HG03442 (cell line): ENCODE measurements at regions not wholly inside any gene's neighbourhood (a gene's known extent, or its start where the extent isn't known, plus 50 kb on each side); places are given as distances from the start of the nearest gene placed in this dataset.

Experiments used
- ATAC-seq: cut with Tn5 transposase; IDR thresholded peaks from one replicate; pipeline ENCODE4 v1.9.1; 2021; ENCODE audit warnings: mild to moderate bottlenecking, moderate library complexity; ENCODE audit not compliant: unreplicated experiment

DNA sequence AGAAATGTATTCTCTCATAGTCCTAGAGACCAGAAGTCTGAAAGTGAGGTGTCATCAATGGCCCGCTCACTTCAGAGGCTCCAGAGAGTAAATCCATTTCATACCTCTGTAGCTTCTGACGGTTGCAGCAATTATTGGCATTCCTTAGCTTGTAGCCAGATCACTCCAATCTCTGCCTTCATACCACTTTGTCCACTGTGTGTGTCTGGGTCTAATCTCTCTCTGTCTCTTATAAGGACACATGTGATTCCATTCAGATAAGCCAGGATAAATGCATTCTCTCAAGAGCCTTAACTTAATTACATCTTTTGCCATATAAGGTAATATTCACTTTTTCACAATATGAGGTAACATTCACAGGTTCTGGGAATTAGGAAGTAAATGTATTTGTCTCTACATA lies 365.7 kb downstream of the GXYLT1 start:
- no peak for ATAC-seq

DNA sequence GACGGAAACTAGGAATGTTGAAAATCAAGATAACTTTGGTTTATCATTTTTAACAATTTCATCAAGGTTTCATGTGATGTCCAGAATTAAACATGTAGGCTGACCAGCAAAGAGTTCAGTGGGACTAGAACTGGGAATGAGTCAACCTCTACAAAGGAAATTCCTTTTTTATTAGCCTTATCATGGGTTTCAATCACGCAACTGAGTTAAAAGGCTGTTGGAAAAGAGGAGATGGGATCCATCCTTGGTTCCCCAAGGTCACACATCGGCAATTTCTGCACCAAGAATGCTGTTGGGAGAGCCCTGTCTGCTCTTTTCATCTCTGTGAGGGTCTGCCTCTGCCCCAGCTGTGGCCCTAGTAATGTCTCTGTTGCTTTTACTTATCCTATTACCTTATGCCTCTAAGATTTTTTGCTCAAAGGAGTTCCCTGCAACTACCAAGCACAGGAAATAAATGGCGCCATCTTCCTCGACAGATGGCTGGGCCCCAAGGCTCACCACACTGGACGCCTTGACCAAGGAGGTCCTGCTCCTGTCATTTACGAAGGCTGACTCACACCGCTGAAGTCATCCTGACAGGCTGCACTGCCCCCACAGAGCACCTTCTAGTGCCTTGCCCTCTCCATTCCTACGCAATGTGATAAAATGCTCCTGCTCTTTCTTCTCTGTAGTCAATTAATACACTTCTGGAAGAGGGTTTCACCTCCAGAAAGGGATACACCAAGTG lies 367.4 kb downstream of the GXYLT1 start:
- no peak for ATAC-seq

DNA sequence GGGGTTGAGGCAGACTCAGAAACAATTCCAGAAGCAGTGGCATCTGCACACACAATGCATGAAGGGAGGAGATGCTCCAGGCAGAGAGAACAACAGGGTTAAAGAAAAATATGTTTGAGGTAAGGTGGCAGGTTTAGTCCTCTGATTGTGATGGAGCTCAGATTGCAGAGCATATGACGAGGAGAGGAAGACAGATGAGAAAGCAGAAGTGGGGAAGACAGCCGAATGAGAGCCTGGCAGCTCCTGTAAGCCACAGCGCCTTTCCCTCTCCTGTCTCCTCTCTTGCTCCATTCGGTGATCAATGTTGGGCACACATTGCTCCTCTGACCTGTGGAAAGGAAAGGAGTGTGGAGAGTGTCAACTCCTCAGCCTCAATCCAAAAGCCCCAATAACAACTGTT lies 372.2 kb downstream of the GXYLT1 start:
- ATAC-seq, result no peak

DNA sequence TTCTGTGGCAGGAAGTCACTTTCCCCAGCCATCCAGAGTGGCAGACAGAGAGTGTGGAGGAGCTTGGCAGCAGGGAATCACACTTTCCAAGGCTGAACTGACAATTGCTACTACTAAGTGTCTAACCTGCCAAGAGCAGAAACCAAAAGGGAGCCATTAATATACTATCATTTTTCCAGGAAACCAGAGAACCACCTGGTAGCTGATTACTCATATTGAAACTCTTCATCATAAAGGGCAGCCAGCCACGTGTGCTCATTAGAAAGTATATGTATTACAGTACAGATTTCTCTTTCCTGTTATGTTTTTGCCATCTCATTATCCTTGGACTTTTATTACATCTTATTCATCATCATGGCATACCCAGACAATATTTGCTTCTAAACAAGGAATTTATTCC lies 374.9 kb downstream of the GXYLT1 start:
- ATAC-seq, result peak; percentile 72

DNA sequence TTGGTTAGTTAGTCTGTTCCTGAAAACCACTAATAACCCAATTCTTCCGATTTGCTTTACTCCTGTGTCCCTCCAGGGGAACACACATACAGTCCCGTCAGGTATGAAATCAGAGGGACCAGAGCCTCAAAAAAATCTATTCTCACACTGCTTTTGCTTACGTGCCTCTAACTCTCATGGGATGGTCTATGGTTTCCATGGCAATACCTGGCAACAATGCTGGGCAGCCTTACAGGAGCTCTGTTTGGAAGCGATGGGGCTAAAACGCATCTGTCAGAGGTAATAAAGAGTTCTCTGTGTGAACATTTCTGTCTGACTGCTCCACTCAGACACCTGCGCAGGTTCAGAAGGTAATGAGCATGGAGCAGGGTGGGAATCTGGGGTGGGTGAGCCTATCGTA lies 376.2 kb downstream of the GXYLT1 start:
- no peak for ATAC-seq

DNA sequence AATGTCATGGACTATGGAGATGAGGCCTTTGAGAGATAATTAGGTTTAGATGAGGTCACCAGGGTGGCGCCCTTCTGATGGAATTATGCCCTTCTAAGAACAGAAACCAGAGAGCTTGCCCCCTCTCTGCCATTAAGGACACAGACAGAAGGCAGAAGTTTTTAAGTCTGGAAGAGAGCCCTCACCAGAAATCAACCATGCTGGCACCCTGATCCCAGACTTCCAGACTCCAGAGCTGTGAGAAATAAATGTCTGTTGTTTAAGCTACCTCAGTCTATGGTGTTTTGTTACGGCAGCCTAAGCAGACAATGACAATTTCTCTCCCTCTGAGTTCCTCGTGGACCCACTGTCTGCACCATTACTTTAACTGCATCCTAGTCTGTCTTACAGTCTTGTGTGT lies 382.0 kb downstream of the GXYLT1 start:
- no peak for ATAC-seq

DNA sequence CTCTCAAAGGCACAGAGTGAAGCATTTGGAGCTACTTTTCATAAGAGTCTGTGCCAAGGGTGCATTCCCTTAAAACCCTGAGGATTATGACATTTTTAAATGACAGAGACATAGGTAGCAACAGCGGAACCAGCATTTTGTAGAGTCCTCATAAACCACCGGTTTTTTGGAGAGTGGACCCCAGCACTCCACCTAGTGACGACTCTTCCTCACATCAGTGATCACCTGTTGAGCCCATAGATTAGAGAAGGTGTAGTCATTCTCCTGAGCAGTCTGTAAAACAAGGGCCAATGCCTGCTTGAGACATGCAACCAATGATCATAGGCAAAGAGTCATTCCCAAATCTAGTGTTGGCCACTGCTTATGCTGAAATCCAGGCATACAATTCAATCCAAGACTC lies 399.1 kb downstream of the GXYLT1 start:
- ATAC-seq, result no peak

DNA sequence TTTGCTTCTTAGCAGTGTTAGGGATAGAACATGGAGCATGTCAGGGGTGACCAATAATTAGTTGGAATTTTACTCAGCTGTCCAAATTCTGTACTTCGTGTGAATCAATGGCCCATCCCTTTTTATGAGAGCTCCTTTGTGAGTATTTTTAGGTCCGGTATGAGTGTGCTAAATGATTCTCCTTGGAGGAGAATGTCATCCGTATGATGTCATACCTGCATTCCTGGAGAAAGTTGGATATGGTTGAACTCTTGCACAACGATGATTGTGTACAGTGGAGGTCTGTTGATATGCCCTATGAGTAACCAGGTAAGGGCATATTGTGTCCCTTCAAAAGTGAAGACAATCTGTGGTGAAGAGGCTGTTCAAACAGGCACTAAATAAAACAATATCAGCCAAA lies 400.8 kb downstream of the GXYLT1 start:
- no peak for ATAC-seq

DNA sequence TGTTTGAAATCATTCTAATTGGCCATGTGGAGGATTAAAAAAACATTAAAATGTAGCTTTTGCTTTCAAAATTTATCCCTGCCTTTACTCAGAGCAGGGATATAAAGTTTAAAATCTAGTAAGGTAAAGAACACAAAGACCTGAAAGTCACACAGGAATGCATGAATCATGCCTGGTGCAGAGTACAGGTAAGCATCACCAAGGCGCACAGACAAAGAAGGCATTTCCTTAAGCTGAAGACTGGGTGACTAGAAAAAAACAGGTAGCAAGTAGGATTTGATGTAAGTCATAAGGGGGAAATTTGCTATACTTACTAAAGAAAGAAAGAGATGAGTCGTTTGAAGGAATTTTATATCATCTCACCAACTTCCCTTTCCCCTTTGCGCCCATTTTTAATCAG lies 405.6 kb downstream of the GXYLT1 start:
- ATAC-seq, result no peak

DNA sequence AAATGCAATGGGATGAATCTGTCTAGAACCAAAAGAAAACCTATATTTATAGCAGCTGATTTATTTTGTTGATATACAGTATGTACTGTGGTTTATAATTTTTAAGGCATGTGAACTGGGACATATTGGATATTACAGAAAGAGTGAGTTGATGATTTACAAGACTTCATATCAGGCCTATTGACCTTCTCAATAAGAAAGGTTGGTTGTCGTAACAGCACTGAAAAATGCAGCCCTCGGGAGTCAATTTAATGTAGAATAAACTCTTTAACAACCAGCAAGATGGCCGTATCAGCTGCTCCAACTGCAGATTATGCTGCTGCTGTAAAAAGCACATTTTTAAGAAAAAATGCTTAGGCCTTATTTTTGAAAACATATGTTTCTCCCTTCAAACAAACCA lies 407.3 kb downstream of the GXYLT1 start:
- ATAC-seq, result no peak

DNA sequence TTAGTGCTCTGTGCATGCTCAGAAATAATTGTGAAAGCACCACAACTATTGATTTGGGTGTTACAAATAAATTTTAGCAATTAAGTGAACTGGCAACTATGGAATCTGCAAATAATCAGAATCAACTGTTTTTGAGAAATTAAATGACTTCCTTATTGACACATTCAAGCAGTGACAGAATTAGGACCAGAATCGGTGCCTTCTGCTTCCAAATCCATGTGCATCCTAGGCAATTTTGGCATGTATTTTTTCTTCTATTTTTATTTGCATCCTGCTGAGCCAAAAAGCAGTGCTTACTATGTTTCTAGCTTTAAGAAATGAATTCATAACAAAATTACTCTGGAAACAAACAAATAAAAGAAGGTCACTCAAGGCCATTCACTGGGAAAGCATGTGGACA lies 408.2 kb downstream of the GXYLT1 start:
- no peak for ATAC-seq

DNA sequence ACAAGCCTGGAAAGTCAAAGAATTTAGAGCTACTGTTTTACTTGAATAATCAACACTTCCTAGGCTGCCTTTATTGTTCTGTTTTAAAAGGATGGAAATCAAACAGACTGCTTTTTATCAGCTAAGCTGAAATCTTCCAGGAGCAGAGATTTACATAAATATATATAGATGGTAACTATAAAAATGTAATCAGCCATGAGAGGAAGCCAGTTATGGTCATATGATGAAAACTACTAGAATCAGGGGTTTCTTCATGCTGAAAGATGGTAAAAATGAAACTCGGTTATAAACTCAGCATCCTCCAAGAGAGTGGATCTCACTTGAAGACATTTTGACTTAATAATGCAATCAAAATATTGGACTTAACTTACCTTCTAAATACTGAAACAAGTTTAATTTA lies 413.0 kb downstream of the GXYLT1 start:
- ATAC-seq, result no peak

DNA sequence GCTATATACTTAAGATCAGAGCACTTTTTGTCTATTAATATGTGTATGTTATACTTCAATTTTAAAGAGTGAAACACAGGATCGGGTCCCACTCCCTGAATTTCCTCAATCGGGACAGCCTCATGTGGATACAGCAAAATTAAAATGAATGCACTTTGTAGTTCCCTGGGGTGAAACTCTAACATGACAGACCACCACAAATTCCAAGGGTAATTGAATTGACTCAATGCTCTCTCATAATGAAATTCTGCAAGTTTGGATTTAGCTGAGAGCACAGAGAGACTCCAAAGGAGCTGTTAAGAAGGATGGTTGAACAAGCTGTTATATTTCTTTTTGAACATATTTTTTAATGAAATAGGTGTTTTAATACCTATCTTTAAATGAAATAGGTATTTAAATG lies 413.6 kb downstream of the GXYLT1 start:
- no peak for ATAC-seq

DNA sequence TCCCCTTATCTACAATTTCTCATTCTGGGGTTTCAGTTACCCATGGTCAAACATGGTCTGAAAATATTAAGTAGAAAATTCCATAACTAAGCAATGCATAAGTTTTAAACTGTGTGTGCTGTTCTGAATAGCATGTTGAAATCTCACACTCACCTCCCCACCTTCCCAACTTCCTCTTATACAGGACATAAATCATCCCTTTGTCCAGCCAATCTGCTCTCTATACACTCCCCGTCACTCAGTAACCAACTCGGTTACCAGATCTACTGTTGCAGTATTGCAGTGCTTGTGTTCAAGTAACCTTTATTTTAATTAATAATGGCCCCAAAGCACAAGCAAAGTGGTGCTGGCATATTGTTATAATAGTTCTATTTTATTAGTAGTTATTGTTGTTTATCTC lies 420.5 kb downstream of the GXYLT1 start:
- ATAC-seq, result no peak

DNA sequence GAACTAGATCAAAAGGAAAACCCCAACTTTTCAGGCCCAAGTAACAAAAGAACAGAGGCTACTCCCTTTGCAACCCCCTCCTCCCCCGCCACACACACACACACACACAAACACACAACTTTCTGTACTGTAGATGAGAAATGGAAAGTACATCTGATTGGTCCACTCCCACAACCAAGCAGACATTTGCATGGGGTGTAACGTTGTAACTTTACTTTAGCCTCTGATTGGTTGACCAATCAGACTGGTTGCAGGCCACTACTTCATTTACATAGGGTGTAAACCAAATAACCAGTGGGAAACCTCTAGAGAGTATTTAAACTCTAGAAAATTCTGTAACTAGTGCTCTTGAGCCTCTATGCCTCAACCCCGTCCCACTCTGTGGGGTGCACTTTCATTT lies 425.5 kb downstream of the GXYLT1 start:
- ATAC-seq, result no peak

DNA sequence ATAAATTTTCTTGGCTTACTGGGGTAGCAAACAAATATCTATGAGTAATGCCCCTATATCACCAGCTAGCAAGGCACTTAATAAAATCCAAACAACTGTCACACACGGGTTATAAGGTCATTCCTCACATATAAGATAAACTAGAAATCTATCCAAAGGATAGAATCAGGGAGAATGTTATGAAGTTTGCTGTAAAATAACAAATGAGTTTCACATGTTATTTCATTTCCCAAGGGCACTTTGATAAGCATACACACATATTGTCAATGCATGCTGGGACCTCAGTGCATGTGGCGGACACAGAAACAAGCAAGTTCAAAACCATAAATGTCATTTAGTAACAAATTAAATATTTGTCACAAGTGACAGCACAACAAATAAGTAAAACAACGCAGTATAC lies 429.4 kb downstream of the GXYLT1 start:
- no peak for ATAC-seq

DNA sequence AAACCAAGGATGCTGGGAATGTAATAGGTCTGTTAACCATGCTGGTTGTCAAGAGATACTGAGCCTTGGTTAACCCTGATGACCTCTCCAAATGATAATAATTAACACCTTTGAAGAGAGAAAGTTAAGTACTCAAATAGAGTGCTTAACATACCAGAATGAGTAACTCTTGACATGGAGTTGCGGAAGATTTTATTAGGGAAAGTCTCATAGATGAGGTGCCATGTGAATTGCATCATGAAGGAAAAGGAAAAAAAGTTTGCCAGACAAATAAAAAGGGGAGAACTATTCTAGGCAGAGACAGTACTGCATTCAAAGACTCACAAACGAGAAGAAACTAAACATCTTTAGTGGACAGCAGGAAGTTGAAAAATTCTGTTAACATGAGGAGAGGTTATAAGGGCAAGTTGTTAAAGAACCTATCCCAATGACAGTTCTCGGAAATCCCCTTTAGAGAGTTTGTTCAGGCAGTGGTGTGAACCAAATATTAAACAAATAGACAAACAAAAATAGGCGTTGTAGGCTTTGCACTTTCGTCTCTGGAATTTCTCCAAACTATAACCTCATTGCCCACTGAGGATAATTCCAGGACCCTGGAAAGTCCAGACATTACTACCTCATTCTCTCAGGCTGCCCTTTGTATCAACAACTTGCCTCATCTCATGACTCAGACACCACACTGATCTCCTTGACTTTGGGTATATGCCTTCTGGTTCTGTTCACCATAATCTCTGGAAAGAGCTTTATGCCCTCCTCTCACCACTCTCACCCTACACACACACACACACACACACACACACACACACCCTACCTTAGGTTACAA lies 435.0 kb downstream of the GXYLT1 start:
- ATAC-seq, result no peak

DNA sequence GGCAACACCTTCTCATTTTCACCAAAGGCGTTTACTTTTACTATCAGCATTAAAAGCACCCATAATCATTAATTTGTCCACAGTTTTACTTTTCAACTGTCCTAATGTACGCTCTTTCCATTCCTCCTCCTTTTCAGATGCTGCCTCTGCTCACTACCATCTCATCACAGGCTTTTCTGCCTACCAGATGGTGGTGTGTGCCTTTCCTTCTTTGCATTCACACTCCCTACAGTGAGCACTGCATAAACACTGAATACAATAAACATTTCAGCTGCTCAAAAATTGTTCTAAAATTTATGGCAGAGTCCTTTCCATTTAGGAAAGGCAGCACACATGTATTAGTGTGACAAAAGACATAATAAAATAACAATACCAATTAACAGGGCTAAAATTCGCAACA lies 435.7 kb downstream of the GXYLT1 start:
- no peak for ATAC-seq

DNA sequence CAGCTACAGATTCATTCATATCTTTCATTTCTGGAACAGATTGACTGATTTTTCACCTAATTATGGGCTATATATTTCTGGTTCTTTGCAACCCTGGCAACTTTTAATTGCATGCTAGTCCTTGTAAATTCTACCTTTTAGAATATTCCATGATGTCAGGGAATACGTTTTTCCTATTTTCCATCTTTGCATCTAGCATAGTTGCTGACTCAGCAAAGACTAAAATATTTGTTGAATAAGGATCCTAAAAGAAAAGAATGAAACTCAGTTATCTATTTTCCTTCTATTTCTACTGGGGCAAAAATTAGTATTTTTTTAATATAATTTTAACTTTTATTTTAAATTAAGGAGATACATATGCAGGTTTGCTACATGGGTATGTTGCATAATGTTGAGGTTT lies 438.3 kb downstream of the GXYLT1 start:
- no peak for ATAC-seq

DNA sequence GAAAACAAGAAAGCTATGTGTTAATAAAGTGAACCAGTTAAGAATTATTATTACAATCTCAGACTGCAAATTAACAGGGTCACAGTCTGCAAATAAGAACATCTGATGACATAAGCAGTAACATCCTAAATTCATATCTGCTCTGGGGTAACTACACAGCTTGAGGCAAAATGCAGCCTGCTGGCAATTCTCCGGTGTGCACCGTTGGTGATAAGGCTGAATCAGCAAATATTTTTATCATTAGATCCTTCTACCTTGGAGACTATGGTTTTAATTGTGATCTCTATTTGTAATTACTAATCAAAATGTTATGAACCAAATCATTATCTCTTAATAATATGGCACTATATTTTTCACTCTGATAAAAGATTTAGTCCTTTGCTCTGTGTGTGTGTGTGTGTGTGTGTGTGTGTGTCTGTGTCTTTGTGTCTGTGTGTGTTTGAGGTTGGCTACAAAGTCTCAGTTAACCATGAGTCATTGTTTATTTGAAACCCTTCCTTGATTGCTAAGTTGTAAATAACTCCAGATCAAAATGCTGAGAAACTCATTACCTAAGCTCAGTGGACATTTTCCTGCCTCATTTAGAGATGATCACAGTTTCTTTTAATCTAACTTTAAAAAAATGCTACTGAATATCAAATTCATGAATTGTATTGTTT lies 442.6 kb downstream of the GXYLT1 start:
- ATAC-seq, result no peak

DNA sequence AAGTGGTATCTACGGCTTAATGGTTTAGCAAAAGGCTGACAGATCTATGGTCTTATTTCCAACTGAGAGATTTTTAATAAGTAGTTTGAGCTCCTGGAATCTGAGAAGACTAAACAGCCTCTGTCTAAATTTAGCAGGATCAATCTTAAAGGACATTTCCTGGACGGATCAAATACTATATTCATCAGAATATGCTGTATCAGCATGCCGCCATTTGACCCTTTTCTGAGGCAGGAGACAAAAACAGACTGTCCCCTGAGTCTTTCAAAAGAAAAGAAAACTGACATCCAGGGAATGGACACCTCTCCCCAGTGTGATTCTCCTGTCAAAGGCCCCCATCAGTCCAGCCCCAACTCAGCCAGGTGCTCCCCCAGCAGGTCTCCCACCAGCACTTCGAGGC lies 443.7 kb downstream of the GXYLT1 start:
- ATAC-seq, result no peak

DNA sequence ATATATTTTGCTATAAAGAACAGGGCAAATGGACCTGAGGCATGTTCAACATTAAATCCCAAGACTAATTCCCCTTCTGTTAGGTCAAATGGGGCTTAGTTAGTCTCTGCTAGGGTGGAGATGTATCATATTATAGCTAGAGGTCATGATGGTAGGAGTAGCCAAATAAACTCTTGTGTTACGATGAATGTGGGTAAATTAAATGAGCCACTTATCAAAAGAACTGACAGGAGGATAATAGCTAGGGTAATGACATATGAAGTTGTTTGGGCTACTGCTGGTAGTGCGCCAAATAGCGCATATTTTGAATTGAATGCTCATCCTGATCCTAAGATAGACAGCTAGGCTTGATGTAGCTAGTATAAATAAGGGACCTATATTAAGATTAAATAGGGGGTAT lies 445.0 kb downstream of the GXYLT1 start:
- ATAC-seq, result no peak
